GM10266 (cell line): ENCODE measurements at regions not wholly inside any gene's neighbourhood (a gene's known extent, or its start where the extent isn't known, plus 50 kb on each side); places are given as distances from the start of the nearest gene placed in this dataset.

Experiments used
- DNase-seq: peaks from one replicate; pipeline ENCODE4 v3.0.0; 2012; ENCODE audit errors: extremely low spot score
- CTCF ChIP-seq: IDR thresholded peaks from 2 replicates; pipeline ENCODE4 v1.5.1; 2012; ENCODE audit warnings: mild to moderate bottlenecking, low read depth; ENCODE audit not compliant: control insufficient read depth, insufficient read depth; ENCODE audit errors: missing control alignments

DNA sequence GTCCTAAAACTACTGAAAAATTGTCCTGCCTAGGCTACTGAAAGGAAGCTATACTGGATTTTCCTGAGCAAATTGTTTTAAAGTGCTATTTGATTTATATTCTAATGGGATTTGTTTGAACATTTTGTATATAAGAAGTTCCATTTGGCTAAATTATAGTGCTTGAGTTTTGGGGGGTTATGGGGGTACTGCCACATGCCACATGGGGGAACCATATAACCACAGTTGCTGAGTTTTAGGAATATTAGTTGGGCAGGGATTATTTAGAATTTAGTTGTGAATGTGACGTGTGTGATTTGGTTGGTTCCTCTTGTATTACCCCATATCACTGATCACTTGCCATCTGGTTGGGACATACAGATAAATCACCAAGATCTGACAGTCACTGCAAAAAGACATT is 224.5 kb upstream of the TAPT1 start:
- no peak for TF ChIP-seq CTCF
- DNase-seq, result no peak

DNA sequence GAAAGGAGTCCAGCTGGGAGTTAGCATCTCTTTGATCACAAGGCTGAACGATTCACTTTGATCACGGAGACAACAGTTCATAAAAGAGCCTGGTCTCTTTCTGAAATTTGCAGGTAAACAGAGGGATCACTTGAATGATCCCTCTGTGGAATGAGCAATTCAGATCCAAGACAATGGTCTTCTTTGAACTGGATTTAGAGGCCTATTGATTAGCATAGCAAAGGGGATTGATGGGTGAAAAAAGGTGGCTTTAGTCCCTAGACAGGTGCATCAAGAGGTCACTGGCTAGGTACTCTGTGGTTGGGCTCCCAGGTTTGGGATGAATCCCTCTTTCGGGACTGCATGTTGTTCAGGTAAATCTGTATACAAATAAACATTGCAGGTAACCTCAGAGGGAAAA is 223.8 kb upstream of the TAPT1 start:
- DNase-seq, result no peak
- no peak for TF ChIP-seq CTCF

GRCh38 chr4:16449406-16449805 is 223.1 kb upstream of the TAPT1 start:
- no peak for DNase-seq
- TF ChIP-seq CTCF, result no peak

DNA sequence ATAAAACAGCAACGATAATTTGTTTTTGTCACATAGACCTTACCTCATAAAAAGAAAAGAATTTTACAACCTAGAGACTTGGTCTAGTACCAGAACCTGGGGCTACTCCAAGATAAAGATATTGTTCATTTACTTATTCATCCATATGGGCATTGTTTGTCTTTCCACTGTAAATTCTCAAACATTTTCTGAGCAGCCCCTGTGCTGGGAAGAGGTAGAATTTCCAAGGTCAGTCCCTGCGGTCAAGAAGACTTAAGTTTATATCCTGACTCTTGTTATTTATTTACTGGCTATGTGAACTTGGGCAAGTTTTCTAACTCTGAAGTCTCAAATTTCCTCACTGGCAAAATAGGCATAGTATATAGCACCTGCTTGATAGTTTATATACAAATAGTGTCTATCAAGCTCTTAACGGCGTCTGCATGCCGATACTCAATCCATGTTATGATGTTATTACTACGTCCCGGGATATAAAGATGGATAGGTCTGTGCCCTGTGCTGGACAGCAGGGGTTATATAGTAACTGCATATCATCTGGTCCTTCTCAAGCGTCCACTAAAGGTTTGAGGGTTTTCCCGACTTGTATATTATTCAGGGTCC is 222.1 kb upstream of the TAPT1 start:
- TF ChIP-seq CTCF, result no peak

GRCh38 chr4:16443504-16444088 is 217.3 kb upstream of the TAPT1 start:
- TF ChIP-seq CTCF, result peak; percentile 55
- DNase-seq, result peak; percentile 31

More for the DNA sequence above, 222.1 kb upstream of the TAPT1 start:
- DNase-seq, result no peak

DNA sequence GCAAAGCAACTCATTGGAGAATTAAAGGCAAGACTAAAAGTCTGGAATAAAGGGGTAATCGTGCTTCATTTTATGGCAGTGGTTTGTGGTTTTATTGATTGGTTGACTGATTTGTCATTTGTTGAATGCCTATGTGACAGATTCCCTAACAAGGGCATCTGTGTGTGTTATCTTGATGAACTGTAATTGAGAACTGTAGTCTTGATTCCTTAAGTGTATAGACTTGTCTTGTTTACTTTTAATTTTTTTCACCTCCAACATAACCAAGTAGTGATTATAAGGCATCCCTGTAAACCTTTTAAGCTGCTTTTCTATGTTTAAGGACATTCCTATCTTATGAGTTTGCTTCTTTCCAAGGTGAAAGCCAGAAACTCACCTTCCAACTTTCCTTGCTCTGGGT is 216.0 kb upstream of the TAPT1 start:
- no peak for DNase-seq

More for the DNA sequence above, 216.0 kb upstream of the TAPT1 start:
- no peak for TF ChIP-seq CTCF
